IPS-15b (cell line): ENCODE measurements at regions not wholly inside any gene's neighbourhood (a gene's known extent, or its start where the extent isn't known, plus 50 kb on each side); places are given as distances from the start of the nearest gene placed in this dataset.

Experiments
- H3K27me3 ChIP-seq: one replicate; pipeline ENCODE4 v1.6.1; 2013; ENCODE audit warnings: low read length; ENCODE audit not compliant: control insufficient read depth, insufficient read depth
- H3K36me3 ChIP-seq: one replicate; pipeline ENCODE4 v1.6.1; 2013; ENCODE audit warnings: low read length; ENCODE audit not compliant: control insufficient read depth, insufficient read depth
- H3K4me1 ChIP-seq: one replicate; pipeline ENCODE4 v1.6.1; 2013; ENCODE audit warnings: mild to moderate bottlenecking, low read length; ENCODE audit not compliant: control insufficient read depth, insufficient read depth
- H3K4me3 ChIP-seq: one replicate; pipeline ENCODE4 v1.5.1; 2013; ENCODE audit warnings: low read depth, low read length
- H3K9ac ChIP-seq: one replicate; pipeline ENCODE4 v1.6.1; 2013; ENCODE audit warnings: low read depth, mild to moderate bottlenecking, low read length
- H3K9me3 ChIP-seq: one replicate; pipeline ENCODE4 v1.6.1; 2013; ENCODE audit warnings: mild to moderate bottlenecking, low read length; ENCODE audit not compliant: control insufficient read depth, insufficient read depth

DNA sequence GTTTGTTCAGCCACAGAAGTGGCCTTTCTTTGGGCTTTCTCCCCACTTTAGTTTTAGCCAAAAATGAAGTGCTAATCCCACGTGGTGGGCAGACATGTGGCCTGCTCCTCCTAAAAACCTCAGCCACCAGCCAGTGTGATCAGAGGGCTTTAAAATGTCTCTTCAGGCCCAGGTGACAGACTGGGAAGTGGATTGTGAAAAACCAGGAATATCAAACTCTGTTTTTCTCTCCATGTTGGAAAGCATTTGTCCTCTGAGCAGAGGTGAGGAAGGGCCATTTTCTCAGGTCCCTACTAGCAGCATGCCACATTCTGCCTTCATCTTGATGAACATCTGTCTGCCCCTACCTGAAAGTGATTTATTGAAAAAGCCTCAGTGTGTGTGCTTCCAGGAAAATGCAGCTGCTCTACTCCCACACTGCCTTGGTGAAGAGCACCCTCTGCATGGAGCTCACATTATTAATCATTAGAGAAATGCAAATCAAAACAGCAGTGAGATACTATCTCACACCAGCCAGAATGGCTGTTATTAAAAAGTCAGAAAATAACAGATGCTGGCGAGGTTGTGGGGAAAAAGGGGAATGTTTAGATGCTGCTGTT lies 181.2 kb upstream of the DMAC1 start:
- Histone ChIP-seq H3K9ac (no peak overlapping the region), H3K9me3 (no peaks in the 10 kb centered on the region), H3K27me3 (no peaks in the 10 kb centered on the region), H3K4me3 (no peak overlapping the region), H3K4me1 (peaks cover 12% of the 10 kb centered on the region), H3K36me3 (no peaks in the 10 kb centered on the region)

DNA sequence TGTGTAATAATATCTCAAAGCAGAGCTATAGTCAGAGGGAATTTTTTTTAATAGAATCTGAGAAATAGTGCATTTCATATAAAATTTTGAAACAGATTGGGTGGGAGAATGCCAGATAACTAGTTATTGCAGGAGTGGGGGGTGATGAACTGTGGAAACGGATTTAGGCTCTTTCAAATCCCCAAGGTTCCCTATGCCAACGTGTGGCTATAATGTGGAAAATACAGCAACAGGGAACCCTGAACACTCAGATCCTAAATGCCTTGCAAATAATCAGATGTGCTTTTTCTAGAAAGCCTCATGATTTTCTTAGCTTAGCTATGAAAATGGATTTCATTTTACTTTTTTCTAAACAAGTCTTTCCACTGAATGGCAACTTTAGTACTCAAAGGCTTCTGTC lies 180.5 kb upstream of the DMAC1 start:
- Histone ChIP-seq H3K4me3 (no peak overlapping the region), H3K27me3 (no peaks in the 10 kb centered on the region), H3K9me3 (no peaks in the 10 kb centered on the region), H3K36me3 (no peaks in the 10 kb centered on the region), H3K4me1 (peaks cover 12% of the 10 kb centered on the region), H3K9ac (no peak overlapping the region)

DNA sequence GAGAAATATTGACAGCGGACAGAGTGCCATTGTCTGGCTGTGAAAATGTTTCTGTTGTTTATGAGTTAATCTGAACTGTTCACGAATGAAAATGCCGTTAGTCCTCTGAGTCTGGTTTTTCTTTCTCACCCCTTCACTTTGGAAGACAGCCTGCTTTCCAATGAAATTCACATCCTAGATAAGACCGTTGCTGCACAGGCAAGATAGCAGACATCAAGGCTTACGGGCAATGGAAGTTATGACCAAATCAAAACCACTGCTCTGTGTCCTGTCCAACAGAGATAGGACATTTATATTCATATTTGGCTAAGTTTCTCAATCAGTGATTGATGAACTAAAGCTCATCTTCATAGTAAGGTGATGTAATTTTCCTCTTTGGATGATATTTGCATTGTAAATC lies 180.0 kb upstream of the DMAC1 start:
- Histone ChIP-seq H3K9me3 (no peaks in the 10 kb centered on the region), H3K9ac (no peak overlapping the region), H3K4me1 (peaks cover 12% of the 10 kb centered on the region), H3K36me3 (no peaks in the 10 kb centered on the region), H3K27me3 (no peaks in the 10 kb centered on the region), H3K4me3 (no peak overlapping the region)

DNA sequence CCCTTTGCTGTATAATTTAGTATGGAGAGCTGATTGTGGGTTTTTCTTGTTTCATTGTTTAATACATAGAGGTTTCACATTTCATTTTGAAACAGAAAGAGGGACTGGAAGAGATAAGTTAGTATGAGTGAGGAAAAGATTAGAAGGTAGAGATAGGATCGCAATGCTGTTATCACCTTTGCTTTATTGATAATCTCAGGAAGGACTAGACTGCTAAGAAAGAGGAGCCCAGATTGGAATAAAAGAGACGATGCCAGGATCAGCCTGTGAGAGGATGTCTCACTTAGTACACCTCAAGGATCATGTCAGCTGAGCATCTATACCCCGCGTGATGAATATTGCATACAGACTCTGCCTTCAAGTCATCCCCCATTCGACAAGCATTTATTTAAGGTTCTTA lies 178.0 kb upstream of the DMAC1 start:
- no peak overlapping the region for H3K4me3 ChIP-seq
- H3K9ac ChIP-seq, result no peak overlapping the region
- H3K4me1 ChIP-seq, result peaks cover under 1% of the 10 kb centered on the region

GRCh38 chr9:7976856-7977255 lies 177.3 kb upstream of the DMAC1 start:
- Histone ChIP-seq H3K4me1 (no peaks in the 10 kb centered on the region), H3K4me3 (no peak overlapping the region), H3K27me3 (no peaks in the 10 kb centered on the region), H3K36me3 (no peaks in the 10 kb centered on the region), H3K9me3 (no peaks in the 10 kb centered on the region), H3K9ac (no peak overlapping the region)

More for the DNA sequence above, 178.0 kb upstream of the DMAC1 start:
- no peaks in the 10 kb centered on the region for H3K36me3 ChIP-seq
- H3K9me3 ChIP-seq, result no peaks in the 10 kb centered on the region
- H3K27me3 ChIP-seq, result no peaks in the 10 kb centered on the region

- H3K4me3 ChIP-seq, result no peak overlapping the region
- no peak overlapping the region for H3K9ac ChIP-seq
- H3K9me3 ChIP-seq, result no peaks in the 10 kb centered on the region
- H3K27me3 ChIP-seq, result no peaks in the 10 kb centered on the region
- H3K36me3 ChIP-seq, result no peaks in the 10 kb centered on the region
- no peaks in the 10 kb centered on the region for H3K4me1 ChIP-seq
Measured at GRCh38 chr9:7976167-7976755, 176.7 kb upstream of the DMAC1 start.

DNA sequence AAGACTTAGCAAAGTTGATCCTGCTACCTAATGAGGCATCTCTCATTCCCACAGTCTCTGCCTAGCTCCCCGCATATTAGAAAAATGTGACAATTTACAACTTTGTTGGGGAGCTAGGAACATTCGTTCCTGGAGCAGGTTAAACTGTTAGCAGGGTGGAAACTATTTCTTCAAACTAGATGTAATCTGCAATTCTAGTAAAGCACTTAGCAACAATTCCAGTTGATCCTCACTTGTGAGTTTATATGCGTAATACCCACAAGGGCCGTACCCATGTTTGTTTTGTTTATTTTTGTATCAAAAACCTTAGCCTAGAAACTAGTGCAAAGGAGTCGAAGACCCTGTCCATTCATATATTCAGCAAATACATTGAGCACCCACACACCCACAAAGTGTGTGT lies 175.8 kb upstream of the DMAC1 start:
- no peaks in the 10 kb centered on the region for H3K9me3 ChIP-seq
- H3K36me3 ChIP-seq, result no peaks in the 10 kb centered on the region
- no peaks in the 10 kb centered on the region for H3K4me1 ChIP-seq
- H3K4me3 ChIP-seq, result no peak overlapping the region
- no peaks in the 10 kb centered on the region for H3K27me3 ChIP-seq
- no peak overlapping the region for H3K9ac ChIP-seq

DNA sequence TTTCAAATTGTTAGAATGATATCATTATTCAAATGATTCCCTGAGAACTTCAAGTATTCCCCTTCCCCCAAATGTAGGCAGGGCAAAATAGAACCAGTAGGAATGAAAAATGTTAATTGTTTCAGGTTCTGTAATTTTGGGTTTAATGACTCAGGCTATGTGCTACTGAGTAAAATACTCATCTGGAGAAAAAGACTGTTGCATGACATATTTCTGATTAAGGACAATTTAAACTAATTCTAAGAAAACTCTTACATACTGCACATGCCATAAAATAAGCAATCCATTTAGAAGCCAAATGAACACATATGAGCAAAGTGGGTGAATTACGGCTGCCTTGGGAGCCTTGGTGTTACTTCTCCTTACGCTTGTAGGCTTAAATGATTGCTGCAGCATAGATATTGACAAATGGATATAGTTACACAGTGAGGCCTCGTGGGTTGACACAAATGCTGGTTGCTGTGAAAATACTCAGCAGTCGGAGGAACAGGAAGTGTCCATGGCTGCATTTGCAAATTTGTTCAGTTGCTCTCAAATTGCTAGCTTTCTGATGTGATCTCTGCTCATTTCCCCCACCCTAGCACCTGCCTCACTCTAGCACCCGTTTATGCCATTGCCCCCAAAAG lies 174.9 kb upstream of the DMAC1 start:
- Histone ChIP-seq H3K27me3 (no peaks in the 10 kb centered on the region), H3K9ac (no peak overlapping the region), H3K9me3 (no peaks in the 10 kb centered on the region), H3K4me1 (no peaks in the 10 kb centered on the region), H3K36me3 (no peaks in the 10 kb centered on the region), H3K4me3 (no peak overlapping the region)

DNA sequence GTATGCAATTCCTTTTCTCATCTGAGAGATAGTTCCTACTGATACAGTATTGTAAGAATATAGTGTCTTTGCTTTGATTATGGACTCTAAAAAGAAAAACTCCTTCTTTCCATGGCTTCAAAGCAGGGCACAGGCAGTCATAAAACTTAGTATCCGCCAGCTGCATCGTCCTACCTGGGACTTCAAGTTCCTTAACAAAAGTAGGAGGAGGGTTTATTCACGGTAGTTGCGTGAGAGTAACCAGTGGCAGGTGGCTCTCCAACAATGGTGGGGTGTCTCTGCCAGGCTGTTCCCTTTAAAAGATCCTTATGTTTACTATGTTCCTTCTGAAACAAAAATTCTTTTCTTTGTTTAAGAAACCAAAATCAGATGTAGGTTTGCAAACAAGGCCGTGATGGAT lies 173.5 kb upstream of the DMAC1 start:
- H3K4me1 ChIP-seq, result peaks cover under 1% of the 10 kb centered on the region
- no peak overlapping the region for H3K9ac ChIP-seq
- H3K27me3 ChIP-seq, result no peaks in the 10 kb centered on the region
- no peaks in the 10 kb centered on the region for H3K9me3 ChIP-seq
- no peak overlapping the region for H3K4me3 ChIP-seq
- H3K36me3 ChIP-seq, result no peaks in the 10 kb centered on the region

DNA sequence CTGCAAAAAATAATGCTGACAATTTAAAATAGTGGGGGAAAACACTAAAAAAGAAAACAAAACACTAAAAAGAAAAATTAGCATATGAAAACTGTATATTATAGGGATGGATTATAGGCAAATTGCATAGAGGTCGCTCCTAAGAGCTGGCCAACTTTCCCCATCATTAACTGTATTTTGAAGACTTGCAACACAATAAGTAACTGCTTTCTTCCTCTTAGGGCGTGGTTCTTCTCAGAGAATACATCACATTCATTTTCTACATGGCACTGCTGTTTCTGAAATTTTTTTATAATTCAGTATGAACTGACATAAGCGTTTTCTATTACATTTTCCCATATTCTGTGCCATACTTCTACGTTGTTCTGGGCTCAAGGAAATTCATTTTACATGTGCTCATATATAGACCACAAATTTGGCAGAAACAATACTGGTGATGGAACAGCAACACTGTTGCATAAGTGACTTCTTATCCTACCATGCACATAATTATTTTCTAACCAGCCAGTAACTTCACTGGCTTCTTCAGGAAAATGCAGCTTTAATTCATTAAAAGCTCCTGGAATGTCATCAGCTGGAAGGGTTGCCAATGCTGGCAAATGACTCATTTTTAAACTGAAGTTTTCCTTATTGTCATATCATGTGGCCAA lies 171.2 kb upstream of the DMAC1 start:
- Histone ChIP-seq H3K4me3 (no peak overlapping the region), H3K9me3 (no peaks in the 10 kb centered on the region), H3K27me3 (no peaks in the 10 kb centered on the region), H3K4me1 (peaks cover 8% of the 10 kb centered on the region), H3K36me3 (no peaks in the 10 kb centered on the region), H3K9ac (no peak overlapping the region)

GRCh38 chr9:7968687-7969086 lies 169.1 kb upstream of the DMAC1 start:
- H3K36me3 ChIP-seq, result no peaks in the 10 kb centered on the region
- no peak overlapping the region for H3K4me3 ChIP-seq
- H3K9me3 ChIP-seq, result no peaks in the 10 kb centered on the region
- H3K4me1 ChIP-seq, result peaks cover 8% of the 10 kb centered on the region
- no peaks in the 10 kb centered on the region for H3K27me3 ChIP-seq
- no peak overlapping the region for H3K9ac ChIP-seq

- Histone ChIP-seq H3K4me1 (peaks cover 8% of the 10 kb centered on the region), H3K36me3 (no peaks in the 10 kb centered on the region), H3K9ac (no peak overlapping the region), H3K4me3 (no peak overlapping the region), H3K27me3 (no peaks in the 10 kb centered on the region), H3K9me3 (no peaks in the 10 kb centered on the region)
Measured at GRCh38 chr9:7967851-7968250, 168.3 kb upstream of the DMAC1 start.
